ENCODE measurements at regions not wholly inside any gene's neighbourhood (a gene's known extent, or its start where the extent isn't known, plus 50 kb on each side); places are given as distances from the start of the nearest gene placed in this dataset.

DNA sequence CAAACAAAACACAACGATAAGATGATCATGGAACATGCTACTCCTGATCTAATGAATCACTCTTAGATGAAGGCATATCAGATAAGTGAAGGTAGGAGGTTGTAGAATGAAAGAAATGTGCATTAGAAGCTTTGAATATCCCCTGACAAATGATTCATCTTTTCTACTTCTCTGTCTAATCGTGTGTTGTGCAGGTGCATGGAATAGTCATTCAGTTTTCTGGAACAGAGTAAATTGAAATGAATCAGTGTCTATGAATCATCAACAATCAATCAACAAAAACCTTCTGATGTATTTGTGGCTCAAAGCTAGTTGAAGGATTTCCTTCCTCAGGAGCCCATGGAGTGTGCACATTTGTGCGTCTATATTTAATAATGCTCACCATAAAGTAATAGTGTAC lies 1290.4 kb upstream of the PCDH20 start:
- Histone ChIP-seq H3K9me3 (no peaks in the 10 kb centered on the region), H3K36me3 (no peaks in the 10 kb centered on the region), H3K4me1 (no peaks in the 10 kb centered on the region), H3K27me3 (no peaks in the 10 kb centered on the region), H3K27ac (replicated peaks in 1 of 4) (no peak overlapping the region), H3K4me3 (no peak overlapping the region)
- DNase-seq (ENCODE audit: extremely low spot score), result no peak
- intact Hi-C loops (cut with DNase I), result no loop called here
- 77% methylated on average over 3 of the region's 3 CpGs for WGBS
- no peak for TF ChIP-seq POLR2AphosphoS5 (IDR thresholded peaks at IDR 0.05)
- no peak for TF ChIP-seq EP300 (IDR thresholded peaks at IDR 0.05)
- TF ChIP-seq POLR2A (IDR thresholded peaks at IDR 0.05; ENCODE audit: low read depth), result no peak
- TF ChIP-seq, protein P1, sequence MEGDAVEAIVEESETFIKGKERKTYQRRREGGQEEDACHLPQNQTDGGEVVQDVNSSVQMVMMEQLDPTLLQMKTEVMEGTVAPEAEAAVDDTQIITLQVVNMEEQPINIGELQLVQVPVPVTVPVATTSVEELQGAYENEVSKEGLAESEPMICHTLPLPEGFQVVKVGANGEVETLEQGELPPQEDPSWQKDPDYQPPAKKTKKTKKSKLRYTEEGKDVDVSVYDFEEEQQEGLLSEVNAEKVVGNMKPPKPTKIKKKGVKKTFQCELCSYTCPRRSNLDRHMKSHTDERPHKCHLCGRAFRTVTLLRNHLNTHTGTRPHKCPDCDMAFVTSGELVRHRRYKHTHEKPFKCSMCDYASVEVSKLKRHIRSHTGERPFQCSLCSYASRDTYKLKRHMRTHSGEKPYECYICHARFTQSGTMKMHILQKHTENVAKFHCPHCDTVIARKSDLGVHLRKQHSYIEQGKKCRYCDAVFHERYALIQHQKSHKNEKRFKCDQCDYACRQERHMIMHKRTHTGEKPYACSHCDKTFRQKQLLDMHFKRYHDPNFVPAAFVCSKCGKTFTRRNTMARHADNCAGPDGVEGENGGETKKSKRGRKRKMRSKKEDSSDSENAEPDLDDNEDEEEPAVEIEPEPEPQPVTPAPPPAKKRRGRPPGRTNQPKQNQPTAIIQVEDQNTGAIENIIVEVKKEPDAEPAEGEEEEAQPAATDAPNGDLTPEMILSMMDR (IDR thresholded peaks at IDR 0.05), result no peak

DNA sequence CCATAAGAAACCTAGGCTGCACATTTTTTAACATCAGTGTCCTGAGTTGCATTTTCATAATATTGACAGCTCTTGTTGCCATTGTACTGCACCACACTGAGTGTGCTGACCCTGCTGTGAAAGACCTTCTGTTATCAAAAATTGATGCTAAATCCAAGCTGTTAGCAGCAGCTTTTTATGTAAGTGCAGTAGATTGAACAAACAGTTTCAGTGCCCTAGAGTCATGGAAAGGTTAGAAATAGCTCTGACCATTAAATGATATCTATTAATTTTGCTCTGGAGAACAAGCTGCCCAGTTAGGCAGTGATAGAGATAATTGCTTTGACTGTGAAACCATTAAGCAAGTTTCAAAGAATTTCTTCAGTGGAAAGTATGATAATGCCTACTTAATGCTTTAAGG lies 1289.2 kb upstream of the PCDH20 start:
- no peak overlapping the region for H3K4me3 ChIP-seq
- TF ChIP-seq, protein P1 (IDR thresholded peaks at IDR 0.05), result no peak
- TF ChIP-seq POLR2AphosphoS5 (IDR thresholded peaks at IDR 0.05) (no peak), EP300 (IDR thresholded peaks at IDR 0.05) (no peak), POLR2A (IDR thresholded peaks at IDR 0.05; ENCODE audit: low read depth) (no peak)
- no peaks in the 10 kb centered on the region for H3K27me3 ChIP-seq
- H3K27ac ChIP-seq (replicated peaks in 1 of 4), result no peak overlapping the region
- no peaks in the 10 kb centered on the region for H3K9me3 ChIP-seq
- intact Hi-C loops (cut with DNase I), result no loop called here
- no peaks in the 10 kb centered on the region for H3K36me3 ChIP-seq
- no peaks in the 10 kb centered on the region for H3K4me1 ChIP-seq
- no peak for DNase-seq (ENCODE audit: extremely low spot score)

DNA sequence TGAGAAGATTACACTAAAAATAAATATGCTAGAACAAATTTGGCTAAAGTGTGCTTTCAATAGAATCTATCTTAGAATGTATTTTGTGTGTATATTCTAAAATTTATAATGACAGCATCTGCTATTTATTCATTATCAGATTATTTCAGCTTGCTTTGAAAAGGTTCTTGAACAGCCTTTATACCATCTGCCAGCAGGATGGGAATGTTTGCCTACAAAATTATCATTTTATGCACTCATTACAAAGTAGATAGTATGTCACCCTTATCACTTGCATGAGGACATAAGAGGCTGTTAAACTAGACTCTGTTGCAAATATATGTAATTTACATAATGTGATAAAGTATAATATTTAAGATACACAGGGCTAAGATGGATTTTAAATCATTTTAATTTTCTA lies 1286.9 kb upstream of the PCDH20 start:
- Histone ChIP-seq H3K4me3 (no peak overlapping the region), H3K27ac (replicated peaks in 1 of 4) (no peak overlapping the region), H3K9me3 (no peaks in the 10 kb centered on the region), H3K36me3 (no peaks in the 10 kb centered on the region), H3K4me1 (no peaks in the 10 kb centered on the region), H3K27me3 (no peaks in the 10 kb centered on the region)
- intact Hi-C loops (cut with DNase I), result no loop called here
- no peak for DNase-seq (ENCODE audit: extremely low spot score)
- no peak for TF ChIP-seq POLR2A (IDR thresholded peaks at IDR 0.05; ENCODE audit: low read depth)
- TF ChIP-seq, protein P1 (IDR thresholded peaks at IDR 0.05), result no peak
- no peak for TF ChIP-seq EP300 (IDR thresholded peaks at IDR 0.05)
- no peak for TF ChIP-seq POLR2AphosphoS5 (IDR thresholded peaks at IDR 0.05)

DNA sequence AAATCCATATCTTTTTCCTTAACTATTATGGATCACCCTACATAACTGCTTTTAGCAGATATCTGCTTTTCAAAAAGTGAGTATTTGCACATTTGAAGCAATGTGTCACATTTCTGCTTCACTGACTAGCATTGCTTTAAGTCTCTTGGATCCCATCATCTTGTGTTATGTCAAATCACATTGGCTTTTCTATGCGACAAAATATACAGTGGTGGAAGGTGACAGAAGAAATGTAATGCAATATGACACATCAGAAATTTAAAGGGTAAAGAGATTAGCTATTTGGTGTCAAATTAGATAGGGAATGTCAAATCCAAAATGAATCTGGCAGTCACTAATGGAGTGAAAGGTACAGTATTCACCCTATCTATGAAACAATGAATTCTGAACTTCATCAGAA lies 1282.1 kb upstream of the PCDH20 start:
- intact Hi-C loops (cut with DNase I), result no loop called here
- no peak for TF ChIP-seq POLR2AphosphoS5 (IDR thresholded peaks at IDR 0.05)
- TF ChIP-seq, protein P1 (IDR thresholded peaks at IDR 0.05), result no peak
- TF ChIP-seq POLR2A (IDR thresholded peaks at IDR 0.05; ENCODE audit: low read depth), result no peak
- TF ChIP-seq EP300 (IDR thresholded peaks at IDR 0.05), result no peak
- no peaks in the 10 kb centered on the region for H3K27me3 ChIP-seq
- no peaks in the 10 kb centered on the region for H3K36me3 ChIP-seq
- no peaks in the 10 kb centered on the region for H3K9me3 ChIP-seq
- no peak overlapping the region for H3K4me3 ChIP-seq
- H3K27ac ChIP-seq (replicated peaks in 1 of 4), result no peak overlapping the region
- no peaks in the 10 kb centered on the region for H3K4me1 ChIP-seq
- WGBS, result 82% methylated on average over 1 of the region's 1 CpG
- no peak for DNase-seq (ENCODE audit: extremely low spot score)

DNA sequence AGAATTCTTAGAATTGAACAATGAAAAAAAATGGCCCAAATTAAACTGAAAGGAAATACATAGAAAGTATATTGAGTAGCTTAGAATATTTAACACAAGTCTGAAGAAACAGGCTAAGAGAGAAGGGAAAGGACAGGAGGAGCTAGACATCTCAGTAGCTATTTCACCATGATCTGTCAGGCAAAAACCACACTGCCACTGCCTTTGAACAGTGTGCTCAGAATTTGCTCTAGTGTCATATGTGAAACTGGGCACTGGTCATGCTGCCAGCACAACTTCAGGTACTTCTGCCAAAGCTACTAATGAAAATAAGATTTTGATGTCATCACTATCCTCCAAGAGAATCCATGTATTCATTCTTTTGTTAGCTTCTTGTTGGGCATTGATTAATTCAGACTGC lies 1280.8 kb upstream of the PCDH20 start:
- Histone ChIP-seq H3K27me3 (no peaks in the 10 kb centered on the region), H3K36me3 (no peaks in the 10 kb centered on the region), H3K4me3 (no peak overlapping the region), H3K4me1 (no peaks in the 10 kb centered on the region), H3K9me3 (no peaks in the 10 kb centered on the region), H3K27ac (replicated peaks in 1 of 4) (no peak overlapping the region)
- no peak for DNase-seq (ENCODE audit: extremely low spot score)
- intact Hi-C loops (cut with DNase I), result no loop called here
- TF ChIP-seq POLR2AphosphoS5 (IDR thresholded peaks at IDR 0.05) (no peak), EP300 (IDR thresholded peaks at IDR 0.05) (no peak), POLR2A (IDR thresholded peaks at IDR 0.05; ENCODE audit: low read depth) (no peak)
- TF ChIP-seq, protein P1 (IDR thresholded peaks at IDR 0.05), result no peak

All from esophagus muscularis mucosa (tissue), 4 donors.